ENCODE measurements at regions not wholly inside any gene's neighbourhood (a gene's known extent, or its start where the extent isn't known, plus 50 kb on each side); places are given as distances from the start of the nearest gene placed in this dataset.

GRCh38 chr20:53692465-53693067 lies 98.9 kb upstream of the ZNF217 start:
- no peak for TF ChIP-seq CTCF (IDR thresholded peaks at IDR 0.05)
- TF ChIP-seq EP300 (IDR thresholded peaks at IDR 0.05), result no peak
